ENCODE measurements at regions not wholly inside any gene's neighbourhood (a gene's known extent, or its start where the extent isn't known, plus 50 kb on each side); places are given as distances from the start of the nearest gene placed in this dataset.

- TF ChIP-seq TAF1 (IDR thresholded peaks at IDR 0.05; ENCODE audit: low read depth) (no peak), POLR2AphosphoS5 (IDR thresholded peaks at IDR 0.05) (no peak), EZH2 (IDR thresholded peaks at IDR 0.05; ENCODE audit: borderline replicate concordance, insufficient read depth, low read length, poor library complexity, severe bottlenecking) (no peak), CTCF (IDR thresholded peaks at IDR 0.05; ENCODE audit: poor library complexity, severe bottlenecking) (no peak), REST (IDR thresholded peaks at IDR 0.05; ENCODE audit: borderline replicate concordance) (no peak), SMC3 (conservative IDR thresholded peaks at IDR 0.05; ENCODE audit: poor library complexity) (no peak), EP300 (conservative IDR thresholded peaks at IDR 0.05; ENCODE audit: poor library complexity, severe bottlenecking) (no peak)
These were observed 119.0 kb upstream of the BET1 start for GRCh38 chr7:94123136-94123535.
